Astrocyte of the cerebellum (primary cell): ENCODE measurements at regions not wholly inside any gene's neighbourhood (a gene's known extent, or its start where the extent isn't known, plus 50 kb on each side); places are given as distances from the start of the nearest gene placed in this dataset.

ENCODE experiments used
- DNase-seq: peaks from one replicate; pipeline ENCODE4 v3.0.0-alpha.2; 2011; ENCODE audit warnings: low read depth
- H3K4me3 ChIP-seq: 2 replicates; pipeline ENCODE4 v1.5.1; 2011; ENCODE audit warnings: mild to moderate bottlenecking, low read depth, low read length, moderate library complexity
- in situ Hi-C: cut with HindIII; loops from 2 replicates; pipeline ENCODE4 v1.10.0; 2017; ENCODE audit warnings: low sequenced_read_pairs
- TF ChIP-seq, protein P1 (sequence below): IDR thresholded peaks from 2 replicates; pipeline ENCODE4 v1.5.1; 2012; ENCODE audit warnings: low read length, low read depth, moderate library complexity, mild to moderate bottlenecking; ENCODE audit errors: missing control alignments

DNA sequence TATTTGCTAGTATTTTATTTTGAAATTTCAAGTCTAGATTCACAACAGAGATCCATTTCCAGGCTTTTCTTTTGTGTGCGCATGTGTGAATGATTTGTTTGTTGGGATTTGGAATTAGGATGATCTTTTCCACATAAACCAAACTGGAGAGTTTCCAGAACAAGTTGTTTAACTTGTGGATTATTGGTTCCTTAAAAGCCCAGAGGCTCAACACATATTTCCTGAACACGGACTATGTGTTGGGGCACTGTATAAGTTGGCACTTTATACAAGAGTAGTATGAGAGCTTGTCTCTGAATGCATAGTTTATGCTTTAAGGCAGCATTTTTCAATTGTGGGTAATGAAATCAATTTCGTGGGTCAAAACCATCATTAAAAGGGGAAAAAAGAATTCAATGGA is 67.3 kb upstream of the FUT8 start:
- in situ Hi-C loops = no loop called here
- H3K4me3 ChIP-seq = no peak overlapping the region
- TF ChIP-seq, protein P1, sequence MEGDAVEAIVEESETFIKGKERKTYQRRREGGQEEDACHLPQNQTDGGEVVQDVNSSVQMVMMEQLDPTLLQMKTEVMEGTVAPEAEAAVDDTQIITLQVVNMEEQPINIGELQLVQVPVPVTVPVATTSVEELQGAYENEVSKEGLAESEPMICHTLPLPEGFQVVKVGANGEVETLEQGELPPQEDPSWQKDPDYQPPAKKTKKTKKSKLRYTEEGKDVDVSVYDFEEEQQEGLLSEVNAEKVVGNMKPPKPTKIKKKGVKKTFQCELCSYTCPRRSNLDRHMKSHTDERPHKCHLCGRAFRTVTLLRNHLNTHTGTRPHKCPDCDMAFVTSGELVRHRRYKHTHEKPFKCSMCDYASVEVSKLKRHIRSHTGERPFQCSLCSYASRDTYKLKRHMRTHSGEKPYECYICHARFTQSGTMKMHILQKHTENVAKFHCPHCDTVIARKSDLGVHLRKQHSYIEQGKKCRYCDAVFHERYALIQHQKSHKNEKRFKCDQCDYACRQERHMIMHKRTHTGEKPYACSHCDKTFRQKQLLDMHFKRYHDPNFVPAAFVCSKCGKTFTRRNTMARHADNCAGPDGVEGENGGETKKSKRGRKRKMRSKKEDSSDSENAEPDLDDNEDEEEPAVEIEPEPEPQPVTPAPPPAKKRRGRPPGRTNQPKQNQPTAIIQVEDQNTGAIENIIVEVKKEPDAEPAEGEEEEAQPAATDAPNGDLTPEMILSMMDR = no peak
- DNase-seq = no peak

DNA sequence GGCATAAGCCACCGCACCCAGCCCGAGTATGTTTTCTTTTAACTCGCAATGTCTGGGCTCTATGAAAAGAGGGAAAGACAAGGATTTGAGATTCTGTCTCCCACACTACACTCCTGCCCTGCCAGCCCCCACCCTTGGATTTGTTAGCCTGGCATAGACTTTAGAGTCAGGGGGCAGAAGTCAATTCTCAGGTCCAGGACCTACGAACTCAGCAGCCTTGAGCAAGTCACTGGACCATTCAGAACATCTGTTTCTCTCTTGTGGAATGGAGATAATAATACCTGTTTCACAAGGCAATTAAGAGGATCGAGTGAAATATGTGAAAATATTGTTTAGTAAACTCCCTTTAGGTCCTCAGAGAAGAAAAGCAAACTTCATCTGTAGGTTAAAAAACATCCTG is 66.1 kb upstream of the FUT8 start:
- no peak overlapping the region for H3K4me3 ChIP-seq
- TF ChIP-seq, protein P1 = no peak

DNA sequence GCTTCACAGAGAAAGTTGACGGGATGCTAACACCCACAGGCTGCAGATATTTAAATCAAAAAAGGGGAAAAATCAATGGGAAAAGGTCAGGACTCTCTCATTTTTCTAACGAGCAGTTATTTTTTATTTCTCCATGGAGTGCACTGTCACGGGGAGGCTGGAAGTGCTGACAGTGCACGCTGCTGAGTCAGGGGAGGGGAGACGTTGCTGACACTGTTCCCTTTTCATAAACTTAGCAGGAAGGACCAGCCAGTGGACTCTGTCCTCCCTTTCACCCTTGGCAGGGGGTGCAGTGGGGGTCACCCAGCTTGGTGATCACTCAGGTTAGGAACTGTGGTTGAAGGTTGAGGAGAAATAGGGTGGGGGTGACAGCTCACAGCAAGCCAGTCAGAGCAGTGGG is 65.6 kb upstream of the FUT8 start:
- in situ Hi-C loops = no loop called here
- no peak overlapping the region for H3K4me3 ChIP-seq
- TF ChIP-seq, protein P1 = no peak
- no peak for DNase-seq

More for the DNA sequence above, 66.1 kb upstream of the FUT8 start:
- DNase-seq = no peak
- in situ Hi-C loops = no loop called here

DNA sequence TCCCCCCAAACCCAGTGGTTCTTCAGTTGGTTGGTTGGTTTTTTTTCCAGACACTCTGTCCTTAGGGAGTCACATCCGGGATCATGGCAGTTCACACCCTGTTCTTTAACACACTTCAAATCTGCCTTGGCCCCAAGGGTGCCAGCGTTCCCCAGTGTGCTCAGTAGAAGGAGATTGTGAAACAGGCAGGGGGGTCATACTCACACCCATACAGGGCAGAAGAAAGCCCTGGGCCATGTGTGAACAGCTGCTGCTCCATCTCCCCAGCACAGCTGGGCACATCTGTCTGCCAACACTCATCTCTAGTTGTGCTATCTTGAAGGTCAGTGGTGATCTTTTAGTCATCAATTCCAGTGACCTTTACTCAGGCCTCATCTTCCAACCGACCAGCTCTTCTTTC is 64.4 kb upstream of the FUT8 start:
- TF ChIP-seq, protein P1 = no peak
- in situ Hi-C loops = no loop called here
- no peak overlapping the region for H3K4me3 ChIP-seq
- DNase-seq = no peak

DNA sequence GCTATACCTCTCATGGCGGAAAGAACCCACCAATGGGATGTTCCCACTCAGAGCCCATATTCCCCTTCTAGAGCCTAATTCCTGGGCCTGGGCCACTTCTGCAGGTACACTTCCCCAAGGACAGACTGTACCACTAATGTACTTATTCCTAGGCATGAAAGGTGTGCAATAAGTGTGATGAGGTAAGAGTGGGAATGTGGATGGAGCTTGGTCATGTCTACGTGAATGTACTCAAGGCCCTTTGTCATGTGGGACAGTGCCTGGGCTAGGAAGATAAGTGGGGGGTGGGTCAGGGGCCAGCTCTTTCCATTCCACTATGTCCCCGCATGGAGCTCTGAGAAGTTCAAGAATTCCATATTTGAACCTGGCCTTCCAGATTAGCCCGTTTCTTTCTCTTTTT is 63.4 kb upstream of the FUT8 start:
- in situ Hi-C loops = no loop called here
- TF ChIP-seq, protein P1 = no peak
- DNase-seq = no peak
- no peak overlapping the region for H3K4me3 ChIP-seq

DNA sequence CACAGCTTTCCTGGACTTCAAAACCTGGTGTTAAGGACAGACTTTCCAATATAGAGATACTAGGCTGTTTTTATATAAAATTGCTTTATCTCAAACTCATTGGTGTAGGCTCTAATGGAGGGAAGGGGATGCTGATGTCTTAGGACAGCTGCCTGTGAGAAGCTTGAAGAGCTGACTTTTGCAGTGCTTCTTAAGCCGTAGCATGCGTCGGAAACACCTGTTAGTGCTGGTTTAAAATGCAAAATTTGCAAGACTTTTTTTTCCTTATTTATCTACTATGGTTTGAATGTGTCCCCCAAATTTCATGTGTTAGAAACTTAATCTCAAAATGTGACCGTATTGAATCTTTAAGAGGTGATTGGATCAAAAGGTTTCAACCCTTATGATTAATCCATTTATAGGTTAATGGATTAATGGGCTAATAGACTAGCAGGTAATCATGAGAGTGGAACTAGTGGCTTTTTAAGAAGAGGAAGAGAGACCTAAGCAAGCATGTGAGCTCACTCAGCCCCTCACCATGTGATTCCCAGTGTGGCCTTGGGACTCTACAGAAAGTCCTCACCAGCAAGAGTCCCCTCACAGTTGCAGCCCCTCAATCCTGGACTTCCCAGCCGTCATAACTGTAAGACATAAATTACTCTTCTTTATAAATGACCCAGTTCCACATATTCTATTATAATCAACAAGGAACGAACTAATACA is 60.9 kb upstream of the FUT8 start:
- no peak overlapping the region for H3K4me3 ChIP-seq
- no peak for DNase-seq
- in situ Hi-C loops = no loop called here
- TF ChIP-seq, protein P1 = no peak

DNA sequence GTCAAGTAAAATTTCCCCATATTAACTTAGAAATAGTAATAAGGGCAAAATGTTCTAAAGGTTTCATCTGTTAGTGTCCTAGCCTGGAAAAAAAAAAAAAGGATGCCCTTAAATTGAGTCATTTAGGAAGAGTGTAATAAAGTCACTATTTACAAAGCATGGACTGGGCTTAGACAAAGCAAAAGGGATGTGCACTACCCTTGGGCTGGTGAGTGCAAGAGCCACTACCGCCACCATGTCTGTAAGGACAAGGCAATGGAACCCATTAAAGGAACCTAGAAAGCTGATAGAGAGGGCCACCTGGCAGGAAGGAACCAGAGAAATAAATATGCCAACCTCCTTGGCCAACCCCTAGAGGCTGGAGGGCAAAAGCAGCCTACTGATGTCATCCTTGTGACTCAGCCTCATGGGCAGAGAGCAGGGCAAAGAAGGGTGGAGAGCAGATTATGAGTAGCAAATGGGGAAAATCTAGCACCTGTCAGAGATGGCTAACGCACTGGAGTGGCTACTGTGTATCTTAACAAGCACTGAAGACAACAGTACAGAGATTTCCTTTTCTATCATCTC is 59.5 kb upstream of the FUT8 start:
- DNase-seq = no peak
- TF ChIP-seq, protein P1 = no peak
- in situ Hi-C loops = no loop called here
- H3K4me3 ChIP-seq = no peak overlapping the region
